ENCODE measurements at regions not wholly inside any gene's neighbourhood (a gene's known extent, or its start where the extent isn't known, plus 50 kb on each side); places are given as distances from the start of the nearest gene placed in this dataset.
"Not testable (repeated sequence)": the region's sequence is repeated elsewhere in the genome, so short reads cannot be mapped to it uniquely, and the experiment has no call there.

GRCh38 chr10:109729895-109730294 lies 193.4 kb downstream of the XPNPEP1 start:
- DNase-seq (ENCODE audit: low spot score): not testable (repeated sequence)

- no peak for DNase-seq (ENCODE audit: low spot score)
Measured at GRCh38 chr10:109727436-109727835, 195.9 kb downstream of the XPNPEP1 start.

GRCh38 chr10:109726473-109726872 lies 196.8 kb downstream of the XPNPEP1 start:
- no peak for DNase-seq (ENCODE audit: low spot score)

- no peak for DNase-seq (ENCODE audit: low spot score)
Measured at GRCh38 chr10:109723305-109723704, 200.0 kb downstream of the XPNPEP1 start.

- no peak for DNase-seq (ENCODE audit: low spot score)
Measured at GRCh38 chr10:109721453-109722064, 201.8 kb downstream of the XPNPEP1 start.

- DNase-seq (ENCODE audit: low spot score): no peak
Measured at GRCh38 chr10:109706026-109706560, 217.2 kb downstream of the XPNPEP1 start.

- no peak for DNase-seq (ENCODE audit: low spot score)
Measured at GRCh38 chr10:109701633-109702215, 221.6 kb downstream of the XPNPEP1 start.

- DNase-seq (ENCODE audit: low spot score): no peak
Measured at GRCh38 chr10:109698882-109699664, 224.2 kb downstream of the XPNPEP1 start.

GRCh38 chr10:109698086-109698485 lies 225.2 kb downstream of the XPNPEP1 start:
- DNase-seq (ENCODE audit: low spot score): no peak

GRCh38 chr10:109696981-109697775 lies 226.1 kb downstream of the XPNPEP1 start:
- DNase-seq (ENCODE audit: low spot score): no peak

- DNase-seq (ENCODE audit: low spot score): no peak
Measured at GRCh38 chr10:109696462-109696861, 226.8 kb downstream of the XPNPEP1 start.

- DNase-seq (ENCODE audit: low spot score): no peak
Measured at GRCh38 chr10:109695988-109696387, 227.3 kb downstream of the XPNPEP1 start.

- DNase-seq (ENCODE audit: low spot score): no peak
Measured at GRCh38 chr10:109689785-109690184, 233.5 kb downstream of the XPNPEP1 start.

GRCh38 chr10:109679478-109679877 lies 243.8 kb downstream of the XPNPEP1 start:
- DNase-seq (ENCODE audit: low spot score): no peak

GRCh38 chr10:109678857-109679256 lies 244.5 kb downstream of the XPNPEP1 start:
- no peak for DNase-seq (ENCODE audit: low spot score)

GRCh38 chr10:109676703-109677102 lies 246.6 kb downstream of the XPNPEP1 start:
- DNase-seq (ENCODE audit: low spot score): no peak

GRCh38 chr10:109668703-109669102 lies 254.6 kb downstream of the XPNPEP1 start:
- DNase-seq (ENCODE audit: low spot score): no peak

GRCh38 chr10:109668154-109668665 lies 255.1 kb downstream of the XPNPEP1 start:
- no peak for DNase-seq (ENCODE audit: low spot score)

- no peak for DNase-seq (ENCODE audit: low spot score)
Measured at GRCh38 chr10:109665321-109665720, 258.0 kb downstream of the XPNPEP1 start.

GRCh38 chr10:109664554-109664953 lies 258.8 kb downstream of the XPNPEP1 start:
- no peak for DNase-seq (ENCODE audit: low spot score)

GRCh38 chr10:109663122-109663521 lies 260.2 kb downstream of the XPNPEP1 start:
- DNase-seq (ENCODE audit: low spot score): no peak

- not testable (repeated sequence) for DNase-seq (ENCODE audit: low spot score)
Measured at GRCh38 chr10:109652612-109653011, 270.7 kb downstream of the XPNPEP1 start.

Measured in left forelimb (tissue), 1 donor.